HS-5 (cell line): ENCODE measurements at regions not wholly inside any gene's neighbourhood (a gene's known extent, or its start where the extent isn't known, plus 50 kb on each side); places are given as distances from the start of the nearest gene placed in this dataset.
"Not testable (repeated sequence)": the region's sequence is repeated elsewhere in the genome, so short reads cannot be mapped to it uniquely, and the experiment has no call there.

Source experiments
- DNase-seq: peaks from one replicate; pipeline ENCODE4 v3.0.0-alpha.2; 2012; ENCODE audit warnings: low read depth

- DNase-seq, result no peak
Observed at GRCh38 chr18:8499810-8500675, 109.2 kb upstream of the RAB12 start.

GRCh38 chr18:8501044-8501443 lies 108.2 kb upstream of the RAB12 start:
- DNase-seq, result no peak

- no peak for DNase-seq
Observed at GRCh38 chr18:8503248-8503647, 106.0 kb upstream of the RAB12 start.

- DNase-seq, result no peak
Observed at GRCh38 chr18:8504424-8504823, 104.8 kb upstream of the RAB12 start.

GRCh38 chr18:8504880-8505435 lies 104.3 kb upstream of the RAB12 start:
- DNase-seq, result no peak

GRCh38 chr18:8506251-8507049 lies 102.8 kb upstream of the RAB12 start:
- DNase-seq, result no peak

GRCh38 chr18:8507361-8507760 lies 101.9 kb upstream of the RAB12 start:
- no peak for DNase-seq

GRCh38 chr18:8507915-8508705 lies 101.1 kb upstream of the RAB12 start:
- DNase-seq, result peak; percentile 1

GRCh38 chr18:8513249-8513648 lies 96.0 kb upstream of the RAB12 start:
- no peak for DNase-seq

- no peak for DNase-seq
Observed at GRCh38 chr18:8514409-8514808, 94.8 kb upstream of the RAB12 start.

GRCh38 chr18:8515142-8515865 lies 93.9 kb upstream of the RAB12 start:
- no peak for DNase-seq

GRCh38 chr18:8516371-8517250 lies 92.6 kb upstream of the RAB12 start:
- no peak for DNase-seq

GRCh38 chr18:8517276-8517675 lies 92.0 kb upstream of the RAB12 start:
- DNase-seq, result no peak

GRCh38 chr18:8519102-8519501 lies 90.1 kb upstream of the RAB12 start:
- no peak for DNase-seq

GRCh38 chr18:8520266-8520665 lies 89.0 kb upstream of the RAB12 start:
- no peak for DNase-seq

GRCh38 chr18:8522756-8523155 lies 86.5 kb upstream of the RAB12 start:
- DNase-seq, result no peak

- no peak for DNase-seq
Observed at GRCh38 chr18:8525692-8526091, 83.5 kb upstream of the RAB12 start.

GRCh38 chr18:8526332-8526731 lies 82.9 kb upstream of the RAB12 start:
- DNase-seq, result no peak

- DNase-seq, result no peak
Observed at GRCh38 chr18:8529609-8530008, 79.6 kb upstream of the RAB12 start.

- DNase-seq, result not testable (repeated sequence)
Observed at GRCh38 chr18:8531084-8531483, 78.2 kb upstream of the RAB12 start.
